NCI-H187 (cell line): ENCODE measurements at regions not wholly inside any gene's neighbourhood (a gene's known extent, or its start where the extent isn't known, plus 50 kb on each side); places are given as distances from the start of the nearest gene placed in this dataset.

Experiments used
- DNase-seq, 2 experiments: peaks; one replicate each; lab custom pipeline; 2025; lab: John Stamatoyannopoulos, UW

DNA sequence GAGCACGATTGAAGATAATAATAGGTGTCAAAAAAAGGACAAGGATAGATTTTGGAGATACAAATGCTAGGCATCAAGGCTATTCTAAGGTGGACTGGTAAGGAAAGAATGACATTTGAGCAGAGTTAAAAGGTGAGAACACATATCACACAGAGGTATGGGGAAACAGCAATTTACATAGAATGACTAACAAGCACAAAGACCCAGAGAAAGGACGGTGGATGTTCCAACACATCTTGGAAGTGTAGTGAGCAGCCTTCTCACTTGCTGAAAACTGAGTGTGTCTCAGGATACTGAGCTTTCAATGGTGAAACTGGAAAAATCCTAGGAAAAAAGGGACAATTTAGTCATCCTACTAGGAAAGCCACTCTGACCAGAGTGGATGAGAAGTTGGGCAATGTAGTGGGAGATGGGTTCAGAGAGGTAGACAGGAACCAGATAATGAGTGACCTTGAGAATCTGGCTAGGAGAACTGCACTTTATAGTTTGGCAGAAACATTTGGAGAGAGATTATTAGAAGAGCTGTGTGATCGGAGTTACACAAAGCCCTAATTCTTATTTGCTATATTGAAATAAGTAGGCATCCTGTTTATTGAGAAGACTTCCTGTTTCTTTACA is 706.0 kb downstream of the KCNA4 start:
- no peak for DNase-seq

DNA sequence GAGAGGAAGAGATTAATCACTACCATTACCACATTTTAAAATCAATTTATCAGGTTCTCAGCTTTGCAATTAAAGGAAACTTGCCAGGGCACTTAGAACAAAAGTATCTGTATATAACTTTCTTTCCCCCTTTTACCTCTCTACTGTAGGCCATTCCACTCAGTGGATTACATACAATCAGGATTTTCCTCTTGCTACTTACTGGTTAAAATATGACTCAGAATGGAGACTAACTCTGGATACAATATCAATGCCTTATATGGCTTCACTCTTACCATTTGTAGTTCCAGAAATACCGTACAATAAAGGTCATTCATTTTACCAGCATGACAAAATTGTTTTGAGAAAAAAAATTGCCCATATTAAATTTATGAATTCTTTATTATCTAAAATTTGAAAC is 706.8 kb downstream of the KCNA4 start:
- DNase-seq, result no peak

DNA sequence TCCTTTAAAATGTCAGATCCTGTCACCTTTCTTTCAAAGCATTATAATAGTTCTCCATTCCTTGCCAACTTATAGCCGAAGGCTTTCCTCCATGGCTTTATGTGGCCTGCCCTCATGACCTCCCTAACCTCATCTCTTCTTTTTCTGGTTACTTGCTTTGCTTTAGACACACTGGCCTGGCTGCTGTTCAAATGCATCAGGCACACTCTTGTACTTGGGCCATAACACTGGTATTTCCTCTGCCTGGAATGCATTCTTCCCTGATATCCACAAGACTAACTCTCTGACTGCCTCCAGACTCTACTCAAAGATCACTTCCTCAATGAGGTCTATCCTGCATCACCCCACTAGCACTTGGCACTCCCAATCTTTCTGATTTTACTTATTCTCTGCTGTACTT is 710.3 kb downstream of the KCNA4 start:
- DNase-seq, result no peak

DNA sequence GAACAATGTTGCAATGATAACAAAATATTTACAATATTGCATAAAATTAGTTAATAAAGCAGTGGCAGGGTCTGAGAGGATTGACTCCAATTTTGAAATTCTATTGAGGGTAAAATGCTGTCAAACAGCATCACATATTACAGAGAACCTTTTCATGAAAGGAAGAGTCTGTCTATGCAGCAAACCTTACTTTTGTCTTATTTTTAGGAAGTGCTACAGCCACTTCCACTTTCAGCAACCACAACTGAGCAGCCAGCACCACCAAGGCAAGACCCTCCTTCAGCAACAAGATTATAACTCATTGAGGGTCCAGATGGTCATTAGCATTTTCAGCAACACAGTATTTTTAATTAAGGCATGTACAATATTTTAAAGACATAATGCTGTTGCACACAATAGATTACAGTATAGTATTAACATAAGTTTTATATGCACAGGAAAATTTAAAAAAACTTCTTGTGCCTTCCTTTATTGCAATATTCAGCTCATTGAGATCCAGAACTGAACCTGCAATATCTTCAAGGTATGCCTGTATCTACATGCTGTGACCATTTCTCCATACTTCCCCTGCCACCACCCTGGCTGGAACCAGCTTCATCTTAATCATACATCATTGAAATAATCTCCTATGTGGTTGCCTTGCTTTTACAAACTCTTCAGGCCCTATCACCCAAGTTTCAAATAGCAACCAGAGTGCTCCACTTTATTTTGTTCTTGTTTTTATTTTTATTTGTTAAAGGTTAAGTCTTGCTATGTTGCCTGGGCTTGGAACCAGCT is 711.2 kb downstream of the KCNA4 start:
- no peak for DNase-seq

DNA sequence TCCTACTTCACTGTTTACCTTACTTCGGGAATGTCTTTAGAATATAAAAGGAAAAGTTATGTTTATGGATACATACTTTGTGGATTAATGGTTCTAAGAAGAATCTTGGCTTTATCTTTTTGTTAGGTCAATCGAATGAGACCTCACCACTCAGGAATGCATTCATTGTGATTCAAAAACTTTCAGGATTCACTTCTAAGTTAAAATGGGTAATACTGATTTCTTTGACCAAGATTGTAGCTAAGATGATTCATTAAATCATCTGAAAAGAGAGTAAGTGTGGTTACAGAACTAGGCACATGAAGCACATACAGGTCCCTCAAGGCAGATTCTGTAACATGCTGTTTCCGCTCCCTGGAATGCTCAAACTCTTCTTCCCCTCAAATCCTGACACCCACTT is 716.4 kb downstream of the KCNA4 start:
- no peak for DNase-seq

DNA sequence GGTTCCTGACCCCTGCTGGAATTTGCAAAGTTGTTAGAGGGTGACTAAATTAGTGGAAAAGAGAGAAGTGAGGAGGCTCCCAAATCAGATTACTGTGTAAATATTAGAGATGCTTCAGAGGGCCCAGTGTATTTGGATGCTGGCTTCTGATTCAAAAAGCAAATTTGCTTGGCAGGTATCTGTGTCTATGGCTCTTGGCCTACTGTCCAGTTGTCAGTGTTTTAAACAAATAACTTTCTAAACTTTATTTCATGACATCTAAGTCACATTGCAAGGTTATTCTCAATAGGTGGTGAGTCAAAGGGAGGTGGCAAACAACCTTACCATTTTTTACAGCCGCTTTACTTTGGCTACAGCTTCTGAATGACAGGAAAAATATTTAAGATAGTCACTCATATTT is 720.1 kb downstream of the KCNA4 start:
- DNase-seq, result no peak

DNA sequence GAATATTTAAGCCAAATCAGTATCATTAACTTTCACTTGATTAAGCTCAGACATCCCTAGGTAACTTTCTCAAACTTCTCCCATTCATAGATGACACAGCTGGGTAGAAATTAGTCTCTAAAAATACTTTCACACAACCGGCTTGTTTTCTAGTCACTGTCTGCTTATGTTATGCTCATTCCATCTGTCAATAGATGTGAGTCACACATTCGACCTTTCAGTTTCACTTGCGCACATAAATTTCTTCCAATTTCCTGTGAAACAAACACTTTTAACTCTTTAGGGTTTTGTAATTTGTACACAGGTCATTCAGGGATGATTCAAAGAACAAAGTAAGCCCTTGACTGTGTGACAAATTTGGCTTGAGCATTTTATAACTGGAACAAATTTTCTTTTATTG is 723.0 kb downstream of the KCNA4 start:
- no peak for DNase-seq

DNA sequence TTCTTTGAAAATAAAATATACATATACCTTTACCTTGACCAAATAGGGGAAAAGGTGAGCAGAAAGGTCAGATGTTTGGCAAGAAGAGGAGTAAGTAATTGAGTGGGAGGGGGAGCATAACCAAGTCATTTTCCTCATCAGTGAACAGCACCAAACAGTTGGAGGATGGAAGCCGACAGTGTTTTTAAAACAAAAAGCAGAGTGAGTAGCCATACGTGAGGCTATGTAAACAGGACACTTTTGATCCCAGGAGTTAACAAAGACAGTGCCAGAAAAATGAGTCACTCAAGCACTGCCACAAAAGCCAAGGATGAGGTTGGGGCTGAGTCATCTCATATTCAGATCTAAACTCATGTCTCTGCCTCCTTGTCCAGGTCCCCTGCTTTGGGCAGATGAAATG is 734.7 kb downstream of the KCNA4 start:
- DNase-seq, result no peak

DNA sequence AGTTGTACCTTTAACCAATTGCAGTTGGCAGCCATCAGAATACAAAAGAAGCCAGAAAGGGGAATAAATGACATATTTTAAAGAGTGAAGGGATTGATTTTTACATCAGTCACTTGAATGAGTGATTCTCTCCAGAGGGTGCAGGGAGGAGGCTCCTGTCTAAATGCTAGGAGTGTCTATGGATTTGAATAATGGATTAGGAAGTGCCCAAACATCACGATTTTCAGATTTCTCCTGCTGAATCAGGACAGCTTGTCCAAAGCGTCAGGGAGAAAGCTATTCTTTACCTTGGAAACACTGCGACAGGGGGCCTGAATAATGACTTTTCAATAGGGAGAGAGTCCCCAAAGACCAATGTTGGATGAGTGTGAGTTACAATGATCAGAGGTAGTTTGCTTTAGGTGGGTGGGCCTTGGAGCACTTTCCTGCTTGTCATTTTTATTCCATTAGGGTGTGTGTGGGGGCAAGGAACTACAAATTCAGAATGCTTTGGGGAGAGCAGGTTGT is 735.5 kb downstream of the KCNA4 start:
- no peak for DNase-seq

DNA sequence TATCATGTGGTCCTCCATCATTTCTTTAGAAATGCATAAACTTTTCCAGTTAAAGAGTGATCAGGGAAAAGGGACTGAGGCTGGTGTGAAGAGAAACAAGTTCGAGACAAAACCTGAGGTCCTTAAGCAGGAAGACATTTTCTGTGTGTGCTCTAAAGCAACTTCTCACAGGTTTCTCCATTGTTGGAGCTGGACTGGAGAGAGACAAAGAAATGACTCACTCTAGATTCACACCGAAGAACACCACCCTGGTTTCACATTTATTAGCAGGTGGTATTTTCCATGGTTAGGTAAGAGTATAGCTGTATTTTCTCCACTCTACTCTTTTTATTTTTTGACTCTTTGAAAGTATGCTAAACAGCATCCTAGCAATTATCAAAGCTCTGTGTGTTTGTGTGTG is 736.4 kb downstream of the KCNA4 start:
- no peak for DNase-seq

DNA sequence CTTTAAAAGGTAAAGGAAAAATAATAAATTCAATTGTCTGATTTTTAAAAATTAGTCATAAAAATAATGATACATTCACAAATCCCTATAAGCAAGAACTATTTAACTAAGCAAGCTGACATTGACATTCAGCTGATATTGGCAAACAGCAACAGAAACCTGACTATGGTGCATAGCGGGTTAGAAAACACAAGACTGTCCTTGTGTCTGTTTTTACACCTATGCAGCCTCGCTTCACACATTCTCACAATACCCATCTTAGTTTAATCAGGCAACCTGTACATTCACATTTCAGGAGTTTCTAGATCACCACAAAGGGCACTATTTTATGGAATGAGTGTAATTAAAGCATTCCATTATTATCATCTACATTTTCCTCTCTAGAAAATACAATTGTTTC is 737.1 kb downstream of the KCNA4 start:
- no peak for DNase-seq

DNA sequence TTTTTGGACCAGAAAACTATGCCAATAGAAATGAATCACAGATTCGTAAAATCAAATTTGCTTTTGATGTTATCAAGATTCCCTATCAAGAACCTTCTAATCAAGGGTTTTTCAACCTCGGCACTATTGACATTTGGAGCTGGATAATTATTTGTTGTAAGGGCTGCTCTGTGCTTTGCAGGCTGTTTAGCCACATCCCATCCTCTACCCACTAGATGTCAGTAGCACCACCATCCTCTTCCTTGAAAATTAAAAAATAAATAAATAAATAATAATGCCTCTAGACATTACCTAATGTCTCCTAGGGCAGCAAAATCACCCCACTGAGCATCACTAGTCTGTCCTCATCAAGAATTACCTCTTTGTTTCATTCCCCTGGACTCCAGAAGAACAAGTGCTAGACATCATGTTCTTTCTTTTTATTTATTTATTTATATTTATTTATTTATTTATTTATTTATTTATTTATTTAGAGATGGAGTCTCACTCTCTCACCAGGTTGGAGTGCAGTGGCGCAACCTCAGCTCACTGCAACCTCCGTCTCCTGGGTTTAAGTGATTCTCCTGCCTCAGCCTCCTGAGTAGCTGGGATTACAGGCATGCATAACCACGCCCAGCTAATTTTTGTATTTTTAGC is 744.7 kb downstream of the KCNA4 start:
- DNase-seq, result no peak

DNA sequence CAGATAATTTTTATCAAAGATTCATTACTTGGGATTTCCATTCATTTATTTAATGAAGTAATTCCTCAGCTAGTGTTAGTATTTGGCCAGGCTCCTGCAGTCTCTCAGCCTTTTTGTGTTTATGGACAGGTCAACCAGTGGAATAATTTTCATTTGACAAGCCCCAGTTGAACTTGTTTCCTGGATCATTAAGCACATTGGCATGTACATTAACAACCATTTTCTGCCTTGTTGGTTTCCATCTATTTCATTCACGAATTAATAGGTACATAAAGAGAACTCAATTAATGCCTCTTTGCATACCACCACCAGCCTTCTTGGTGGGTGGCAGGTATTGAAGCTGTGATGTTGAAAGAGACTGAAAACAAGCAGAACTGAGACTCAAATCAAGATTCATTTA is 745.2 kb downstream of the KCNA4 start:
- DNase-seq, result no peak

DNA sequence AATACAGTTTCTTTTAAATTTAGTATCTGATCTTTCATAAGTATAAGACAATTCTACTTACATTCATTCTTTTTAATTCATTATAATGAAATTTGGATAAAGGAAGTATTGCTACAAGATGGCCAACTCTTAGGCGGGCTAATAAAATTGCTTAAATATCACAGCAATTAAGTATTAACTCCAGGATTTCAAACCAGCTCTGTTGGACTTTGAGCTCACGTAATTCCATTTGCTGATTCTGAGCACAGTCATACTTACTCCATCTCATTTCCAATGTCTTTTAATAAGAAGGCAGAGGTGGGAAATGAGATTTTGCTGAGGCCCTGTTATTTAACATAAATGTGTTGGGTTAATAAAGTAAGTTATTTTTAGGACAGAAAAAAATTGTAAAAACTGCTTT is 748.1 kb downstream of the KCNA4 start:
- DNase-seq, result no peak

DNA sequence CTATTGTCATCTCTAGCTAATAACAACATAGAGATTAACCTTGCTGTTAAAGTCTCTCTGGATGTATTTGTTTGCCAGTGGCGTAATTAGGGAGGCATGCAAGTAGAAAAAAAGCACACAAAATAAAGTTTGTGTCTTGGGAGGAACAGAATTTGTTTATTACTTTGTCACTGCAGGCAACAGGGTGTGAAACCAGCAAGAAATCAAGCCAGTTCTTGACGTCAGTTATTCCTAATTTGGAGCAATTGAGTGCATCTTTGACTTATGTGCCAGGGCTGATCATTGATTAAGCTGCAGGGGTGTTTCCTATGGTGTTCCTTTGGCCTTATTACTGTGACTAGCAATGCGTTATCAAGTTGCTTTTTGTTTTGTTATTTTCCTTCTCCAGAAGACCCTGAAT is 751.0 kb downstream of the KCNA4 start:
- DNase-seq, result no peak

DNA sequence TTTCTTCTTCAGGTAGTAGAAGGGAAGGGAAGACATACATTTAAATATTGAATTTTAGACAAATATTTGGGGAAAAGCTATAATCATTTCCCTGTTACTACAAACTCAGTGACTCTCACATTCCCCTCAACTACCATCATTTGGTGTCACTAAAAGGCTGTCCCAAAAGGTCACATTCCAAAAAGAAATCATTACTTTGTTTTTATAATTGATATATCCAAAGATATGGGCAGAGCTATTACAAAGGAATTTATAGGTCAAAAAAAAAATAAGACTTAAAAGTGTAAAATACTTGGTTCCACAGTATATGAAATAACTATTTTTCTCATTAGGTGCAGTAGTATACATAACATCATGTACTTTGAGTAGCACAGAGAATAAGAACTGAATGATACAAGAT is 751.4 kb downstream of the KCNA4 start:
- no peak for DNase-seq

DNA sequence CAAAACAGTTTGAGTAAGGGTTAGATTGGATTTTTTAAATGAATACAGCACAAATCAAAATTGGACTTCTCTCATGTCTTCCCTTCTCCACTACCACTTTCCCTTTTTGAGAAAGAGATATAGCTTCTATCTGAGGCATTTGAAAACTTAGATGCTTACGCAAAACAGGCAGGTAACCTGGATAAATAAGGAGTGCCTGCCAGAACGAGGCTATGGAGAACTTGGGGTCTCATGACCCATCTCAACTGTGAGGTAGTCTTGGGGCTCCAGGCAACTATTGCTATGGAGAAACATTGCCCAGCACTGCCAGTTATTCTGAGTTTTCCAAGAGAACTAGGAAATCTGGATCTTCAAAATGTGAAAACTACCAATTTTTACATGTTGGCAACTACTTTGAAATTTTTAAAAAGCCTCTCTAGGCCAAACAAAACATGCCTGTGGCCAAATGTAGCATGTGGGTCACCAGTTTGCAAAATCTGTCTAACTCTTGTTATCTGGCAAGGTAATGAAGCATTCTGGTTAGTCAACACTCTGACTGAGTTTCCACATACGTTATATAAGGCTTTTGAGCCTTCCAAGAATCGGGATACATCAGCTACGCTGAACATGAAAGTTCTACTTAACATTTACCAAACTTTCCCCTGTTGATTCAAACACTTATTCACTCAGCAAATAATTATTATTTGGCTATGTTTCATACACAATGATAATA is 752.7 kb downstream of the KCNA4 start:
- DNase-seq, result no peak

DNA sequence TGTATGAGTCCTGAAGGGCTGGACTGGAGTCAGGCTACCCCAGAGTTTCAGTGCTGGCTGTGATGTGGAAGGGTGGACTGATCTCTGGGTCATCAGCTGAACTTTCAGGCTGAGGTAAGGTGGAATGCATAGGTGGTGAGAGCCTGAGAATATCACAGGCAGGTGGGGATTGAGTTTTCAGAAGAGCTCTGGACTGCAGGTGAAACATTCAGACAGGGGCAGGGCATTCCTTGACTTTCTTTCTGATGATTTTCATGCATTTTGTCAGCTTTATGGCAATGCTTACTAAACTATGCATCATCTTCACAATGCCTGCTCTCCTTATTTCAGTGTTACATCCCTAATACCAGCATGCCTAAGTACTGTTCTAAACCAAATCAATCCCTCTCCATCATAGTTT is 755.0 kb downstream of the KCNA4 start:
- DNase-seq, result no peak

DNA sequence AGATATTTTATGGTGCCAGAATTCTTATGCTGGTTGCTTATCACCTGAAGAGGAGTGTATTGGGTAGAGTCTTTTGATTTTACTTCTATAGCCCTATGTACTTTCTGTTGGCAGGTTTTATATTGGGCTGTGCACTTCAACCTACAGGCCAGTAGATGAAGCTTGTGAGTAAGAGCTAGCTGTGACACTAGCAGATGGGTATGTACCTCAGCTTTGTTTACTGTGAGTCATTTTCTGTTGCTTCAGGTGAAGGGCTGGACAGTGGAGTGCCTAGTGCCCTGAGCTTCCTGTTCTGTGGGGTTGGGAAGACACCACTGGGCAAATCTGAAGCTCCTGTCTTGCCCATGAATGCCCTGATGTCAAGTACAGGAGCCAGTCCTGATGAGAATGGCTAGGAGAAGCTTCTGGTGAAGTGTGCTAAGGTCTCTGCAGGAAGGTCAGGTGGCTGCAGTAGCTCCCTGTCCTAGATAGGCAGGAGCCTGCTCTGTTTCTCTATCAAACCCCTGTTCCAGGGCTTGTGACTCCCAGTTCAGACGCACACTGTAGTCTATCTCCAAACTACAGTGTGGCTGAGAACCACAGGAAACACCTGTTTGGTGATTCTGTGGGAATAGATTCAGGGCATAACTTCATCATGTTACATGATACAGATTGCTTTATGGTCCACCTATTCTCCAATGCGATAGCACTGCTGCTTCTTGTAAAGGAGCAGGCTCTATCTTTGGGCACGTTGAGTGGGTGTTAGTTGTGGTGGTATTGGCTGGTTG is 755.7 kb downstream of the KCNA4 start:
- DNase-seq, result no peak

DNA sequence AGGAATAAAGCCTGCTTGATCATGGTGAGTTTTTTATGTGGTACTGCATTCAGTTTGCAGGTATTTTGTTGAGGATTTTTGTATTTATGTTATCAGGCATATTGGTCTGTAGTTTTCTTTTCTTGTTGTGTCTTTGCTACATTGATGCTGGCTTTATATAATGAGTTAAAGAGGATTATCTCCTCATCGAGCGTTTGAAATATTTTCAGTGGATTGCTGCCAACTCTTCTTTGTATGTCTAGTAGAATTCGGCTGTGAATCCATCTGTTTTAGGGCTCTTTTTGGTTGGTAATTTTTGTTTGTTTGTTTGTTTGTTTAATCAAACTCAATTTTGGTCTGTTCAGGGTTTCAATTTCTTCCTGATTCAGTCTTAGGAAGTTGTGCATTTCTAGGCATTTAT is 758.4 kb downstream of the KCNA4 start:
- no peak for DNase-seq

DNA sequence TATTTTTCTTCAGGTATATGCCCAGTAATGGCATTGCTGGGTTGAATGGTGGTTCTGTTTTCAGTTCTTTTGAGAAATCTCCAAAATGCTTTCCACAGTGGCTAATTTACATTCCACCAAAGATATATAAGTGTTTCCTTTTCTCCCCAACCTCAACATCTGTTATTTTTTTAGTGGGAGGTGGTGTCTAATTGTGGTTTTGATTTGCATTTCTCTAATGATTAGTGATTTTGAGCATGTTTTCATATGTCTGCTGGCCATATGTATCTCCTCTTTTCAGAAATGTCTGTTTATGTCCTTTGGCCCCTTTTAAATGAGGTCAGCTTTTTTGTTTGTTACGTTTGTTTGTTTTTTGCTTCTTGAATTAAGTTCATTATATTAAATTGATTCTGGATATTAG is 760.2 kb downstream of the KCNA4 start:
- no peak for DNase-seq

DNA sequence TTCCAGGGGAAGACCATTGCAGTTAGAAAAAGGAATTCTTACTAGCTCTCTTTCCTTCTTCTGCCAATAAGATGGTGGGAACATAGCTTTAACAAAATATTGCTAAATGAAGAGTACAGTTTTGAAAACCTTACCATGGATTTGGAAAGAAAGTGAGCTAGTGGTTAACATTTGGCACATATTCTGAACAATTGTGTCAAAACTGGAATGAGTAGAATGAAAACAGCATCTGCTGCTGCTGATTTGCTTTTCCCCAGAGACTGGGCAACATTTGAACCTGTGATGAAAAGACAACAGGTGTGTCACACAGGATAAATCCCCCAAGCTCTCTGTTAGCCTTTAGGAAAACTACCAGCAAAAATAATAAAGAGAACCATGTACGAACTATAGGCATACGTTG is 761.4 kb downstream of the KCNA4 start:
- DNase-seq, result no peak
